Activated CD8-positive, alpha-beta memory T cell treated with anti-CD3 and anti-CD28 coated beads, Interleukin-2, amount 50 U/mL, for 4 hours (primary cell): ENCODE measurements at regions not wholly inside any gene's neighbourhood (a gene's known extent, or its start where the extent isn't known, plus 50 kb on each side); places are given as distances from the start of the nearest gene placed in this dataset.
A peak's percentile ranks its signal among the peaks of the same experiment; 100 is the strongest.
"Not testable (repeated sequence)": the region's sequence is repeated elsewhere in the genome, so short reads cannot be mapped to it uniquely, and the experiment has no call there.

Experiments used
- DNase-seq: peaks from one replicate; pipeline ENCODE4 v3.0.0-alpha.2; 2020

GRCh38 chr21:31609081-31609480 is 50.4 kb upstream of the SOD1 start:
- no peak for DNase-seq

DNA sequence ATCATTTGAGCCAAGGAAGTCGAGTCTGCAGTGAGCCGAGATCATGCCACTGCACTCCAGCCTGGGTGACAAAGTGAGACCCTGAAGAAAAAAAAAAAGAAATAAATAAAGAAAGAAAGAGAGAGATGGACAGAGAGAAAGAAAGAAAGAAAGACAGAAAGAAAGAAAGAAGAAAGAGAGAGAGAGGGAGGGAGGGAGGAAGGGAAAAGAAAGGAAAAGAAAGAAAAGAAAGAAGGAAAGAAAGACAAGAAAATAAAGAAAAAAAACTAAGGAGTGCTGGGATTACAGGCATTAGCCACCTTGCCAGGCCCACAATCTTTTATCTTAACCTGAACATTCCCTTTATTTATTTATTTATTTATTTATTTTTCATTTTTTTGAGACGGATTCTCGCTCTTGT is 51.7 kb upstream of the SOD1 start:
- DNase-seq: no peak

DNA sequence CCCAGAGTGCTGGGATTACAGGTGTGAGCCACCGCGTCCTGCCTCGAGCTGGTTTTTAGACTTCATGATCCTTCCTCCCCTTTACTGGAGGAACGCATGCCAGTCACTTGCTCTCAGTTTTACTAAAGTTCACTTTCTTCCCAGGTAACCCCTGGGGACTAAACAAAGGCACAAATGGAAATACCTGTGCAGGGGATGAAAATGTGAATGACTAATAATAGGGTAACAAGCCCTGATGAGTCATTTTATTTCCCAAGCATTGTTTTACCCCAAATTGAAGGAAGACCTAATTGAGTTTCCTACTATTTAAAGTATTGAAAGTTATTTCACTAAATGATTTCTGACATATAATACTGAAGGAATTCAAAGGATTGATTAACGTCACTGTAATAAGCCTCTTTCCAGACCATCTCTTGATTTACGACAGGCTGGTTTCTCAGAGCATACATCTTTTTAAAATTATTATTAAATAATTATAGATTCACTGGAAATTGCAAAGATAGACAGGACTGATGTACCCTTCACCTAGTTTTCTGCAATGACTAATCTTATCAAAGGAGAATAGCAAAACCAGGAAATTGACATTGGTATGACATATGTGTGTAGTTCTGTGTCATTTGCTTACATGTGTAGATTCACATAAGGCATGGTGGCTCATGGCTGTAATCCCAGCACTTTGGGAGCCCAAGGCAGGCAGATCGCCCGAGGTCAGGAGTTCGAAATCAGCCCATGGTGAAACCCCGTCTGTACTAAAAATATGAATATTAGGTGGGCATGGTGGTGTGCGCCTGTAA is 53.2 kb upstream of the SOD1 start:
- no peak for DNase-seq

- DNase-seq: peak; percentile 74
Measured at GRCh38 chr21:31604591-31605190, 54.8 kb upstream of the SOD1 start.

DNA sequence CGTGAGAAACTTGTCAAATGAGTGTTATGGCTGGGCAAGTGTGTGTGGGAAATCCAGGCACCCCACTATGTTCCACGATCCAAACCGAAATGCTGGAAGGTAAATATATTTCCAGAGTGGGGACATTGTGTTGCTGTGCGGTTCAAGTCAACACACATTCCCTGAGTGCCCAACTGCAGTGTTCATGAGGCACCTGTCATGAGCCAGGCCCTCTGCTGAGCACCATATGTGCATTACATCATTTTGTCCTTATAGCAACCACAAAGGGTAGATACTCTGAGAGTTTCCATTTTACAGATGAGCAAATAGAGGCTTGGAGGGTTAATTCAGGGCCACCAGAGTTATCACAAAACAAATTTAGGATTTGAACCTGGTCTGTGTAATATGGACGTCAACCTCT is 59.9 kb upstream of the SOD1 start:
- DNase-seq: no peak

DNA sequence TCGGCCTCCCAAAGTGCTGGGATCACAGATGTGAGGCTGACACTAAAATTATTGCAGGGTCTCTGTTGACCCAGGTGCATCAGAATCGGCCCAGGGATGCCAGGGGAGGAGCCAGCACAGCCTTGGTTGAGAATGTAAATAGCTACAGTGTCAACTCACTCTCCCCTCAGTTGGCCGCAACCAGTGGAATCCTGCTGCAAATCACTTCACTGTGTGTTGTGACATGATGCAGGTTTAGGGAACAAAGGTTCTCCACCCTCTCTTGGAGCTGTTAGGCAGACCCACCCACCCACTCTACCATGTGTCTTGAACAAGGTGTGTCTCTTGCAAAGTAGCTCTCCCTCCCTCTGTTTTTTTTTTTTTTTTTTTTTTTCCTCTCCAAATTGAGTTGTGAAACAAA is 60.5 kb upstream of the SOD1 start:
- DNase-seq: no peak

- no peak for DNase-seq
Measured at GRCh38 chr21:31597683-31598082, 61.8 kb upstream of the SOD1 start.

DNA sequence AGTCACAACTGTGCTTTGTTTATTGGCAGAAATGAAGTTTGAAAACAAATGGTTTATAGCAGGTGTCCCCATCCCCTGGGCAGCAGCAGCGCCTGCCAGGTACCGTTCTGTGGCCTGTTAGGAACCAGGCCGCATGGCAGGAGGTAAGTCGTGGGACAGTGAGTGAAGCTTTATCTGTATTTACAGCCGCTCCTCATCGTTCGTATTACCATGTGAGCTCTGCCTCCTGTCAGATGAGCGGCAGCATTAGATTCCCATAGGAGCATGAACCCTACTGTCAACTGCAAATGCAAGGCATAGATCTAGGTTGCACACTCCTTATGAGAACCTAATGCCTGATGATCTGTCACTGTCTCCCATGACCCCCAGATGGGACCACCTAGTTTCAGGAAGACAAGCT is 63.4 kb upstream of the SOD1 start:
- DNase-seq: no peak

DNA sequence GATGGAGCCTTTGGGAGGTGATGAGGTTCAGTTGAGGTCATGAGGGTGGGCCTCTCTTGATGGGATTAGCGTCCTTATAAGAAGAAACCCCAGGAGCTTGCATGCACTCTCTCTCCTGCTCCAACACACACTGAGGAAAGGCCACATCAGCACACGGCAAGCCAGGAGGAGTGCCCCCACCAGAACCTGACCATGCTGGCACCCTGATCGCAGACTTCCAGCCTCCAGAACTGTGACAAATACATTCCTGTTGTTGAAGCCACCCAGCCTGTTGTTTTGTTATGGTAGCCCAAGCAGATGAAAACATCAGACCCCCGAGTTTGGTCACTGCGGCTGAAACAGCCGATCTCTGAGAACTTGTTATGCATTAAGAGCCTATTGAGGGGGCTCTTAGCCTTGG is 64.8 kb upstream of the SOD1 start:
- DNase-seq: no peak

DNA sequence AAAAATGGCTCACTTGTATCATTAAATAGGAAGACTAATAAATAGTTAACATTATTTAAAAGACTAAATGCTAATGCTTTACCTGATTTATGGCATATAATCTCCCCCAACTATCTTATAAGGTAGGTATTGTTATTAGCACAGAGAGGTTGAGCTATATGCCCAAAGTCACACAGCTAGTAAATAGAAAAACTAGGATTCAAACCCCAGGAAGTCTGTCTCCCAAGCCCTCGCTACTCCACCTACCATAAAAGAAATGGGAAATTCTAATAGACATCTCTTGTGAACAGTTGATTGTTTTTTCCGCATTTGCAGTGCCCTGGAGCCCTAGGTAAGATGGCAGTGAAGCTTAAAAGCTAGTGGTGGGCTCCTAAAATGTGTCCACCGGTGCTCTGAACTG is 65.2 kb upstream of the SOD1 start:
- DNase-seq: no peak

- DNase-seq: no peak
Measured at GRCh38 chr21:31592963-31593560, 66.4 kb upstream of the SOD1 start.

- DNase-seq: no peak
Measured at GRCh38 chr21:31592516-31592915, 67.0 kb upstream of the SOD1 start.

DNA sequence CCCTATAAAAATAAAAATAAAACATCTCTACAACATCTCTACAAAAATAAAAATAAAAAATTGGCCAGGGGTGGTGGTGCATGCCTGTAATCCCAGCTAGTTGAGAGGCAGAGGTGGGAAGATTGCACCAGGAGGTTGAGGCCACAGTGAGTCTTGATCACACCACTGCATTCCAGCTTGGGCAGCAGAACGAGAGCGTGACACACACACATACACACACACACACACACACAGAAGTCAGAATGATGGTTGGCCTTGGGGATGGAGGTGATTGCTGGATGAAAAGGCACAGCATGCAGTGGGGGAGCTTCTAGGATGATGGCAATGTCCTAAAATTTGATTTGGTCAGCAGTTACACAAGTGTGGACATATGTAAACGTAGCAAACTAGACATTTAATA is 69.7 kb upstream of the SOD1 start:
- DNase-seq: no peak

GRCh38 chr21:31586118-31586517 is 73.4 kb upstream of the SOD1 start:
- no peak for DNase-seq

DNA sequence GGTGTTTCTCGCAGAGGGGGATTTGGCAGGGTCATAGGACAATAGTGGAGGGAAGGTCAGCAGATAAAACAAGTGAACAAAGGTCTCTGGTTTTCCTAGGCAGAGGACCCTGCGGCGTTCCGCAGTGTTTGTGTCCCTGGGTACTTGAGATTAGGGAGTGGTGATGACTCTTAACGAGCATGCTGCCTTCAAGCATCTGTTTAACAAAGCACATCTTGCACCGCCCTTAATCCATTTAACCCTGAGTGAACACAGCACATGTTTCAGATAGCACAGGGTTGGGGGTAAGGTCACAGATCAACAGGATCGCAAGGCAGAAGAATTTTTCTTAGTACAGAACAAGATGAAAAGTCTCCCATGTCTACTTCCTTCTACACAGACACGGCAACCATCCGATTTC is 75.6 kb upstream of the SOD1 start:
- not testable (repeated sequence) for DNase-seq

DNA sequence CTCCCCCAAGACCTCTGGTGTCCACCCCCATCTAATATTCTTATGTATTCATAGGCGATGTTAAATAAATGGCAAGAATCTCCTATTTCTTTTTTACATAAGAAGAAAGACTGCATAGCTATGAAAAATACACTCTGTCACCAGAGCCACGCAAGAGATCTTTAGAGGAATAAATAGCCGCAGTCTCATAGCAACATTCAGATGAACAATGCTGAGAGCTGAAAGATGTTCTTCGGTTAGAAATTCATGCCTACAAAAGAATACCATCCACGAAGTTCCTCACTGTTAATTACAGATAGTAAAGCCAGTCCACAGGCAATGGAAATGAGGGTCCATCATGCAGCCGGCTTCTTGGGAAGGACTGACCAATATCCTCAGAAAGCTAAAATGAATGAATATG is 76.0 kb upstream of the SOD1 start:
- no peak for DNase-seq

- peak; percentile 82 for DNase-seq
Measured at GRCh38 chr21:31580866-31581276, 78.6 kb upstream of the SOD1 start.

- DNase-seq: no peak
Measured at GRCh38 chr21:31577271-31577670, 82.2 kb upstream of the SOD1 start.

DNA sequence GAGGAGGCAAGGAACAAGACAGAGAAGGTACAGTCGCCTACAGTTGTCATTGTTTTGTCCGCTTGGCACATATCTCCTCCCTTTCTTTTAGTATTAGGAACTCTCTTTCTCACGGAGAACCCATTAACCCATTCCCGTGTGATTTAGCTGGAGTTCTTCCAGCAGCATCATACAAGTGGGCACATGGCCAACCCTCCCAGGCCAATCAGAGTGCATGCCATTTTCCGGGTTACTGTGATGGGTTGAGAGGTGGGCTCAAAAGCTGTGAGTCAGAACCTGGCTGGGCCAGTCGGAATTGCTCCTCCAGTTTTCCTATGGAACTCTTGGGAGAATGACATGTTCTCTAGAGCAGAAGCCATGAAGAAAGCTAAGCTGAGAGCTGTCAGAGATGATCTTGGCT is 83.1 kb upstream of the SOD1 start:
- DNase-seq: no peak

DNA sequence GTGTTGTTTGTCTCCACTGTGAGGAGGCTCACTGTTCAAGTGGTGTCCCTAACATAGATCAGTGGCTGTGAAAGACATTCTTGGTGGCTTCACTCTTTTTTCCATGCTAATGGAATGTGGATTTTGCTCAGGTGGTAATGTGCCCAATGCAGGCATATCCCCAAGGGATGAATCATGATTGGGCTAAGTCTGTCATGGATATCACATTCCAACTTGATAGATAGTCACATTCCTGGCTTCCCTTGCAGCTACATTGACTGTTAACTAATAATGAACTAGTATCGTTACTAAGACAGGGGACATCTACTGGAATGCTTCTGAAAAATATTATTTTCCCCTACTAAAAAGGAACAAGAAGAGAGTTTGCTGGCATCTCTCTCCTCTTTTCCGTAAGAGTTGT is 86.3 kb upstream of the SOD1 start:
- DNase-seq: no peak

GRCh38 chr21:31571879-31572278 is 87.6 kb upstream of the SOD1 start:
- no peak for DNase-seq

GRCh38 chr21:31570824-31571566 is 88.5 kb upstream of the SOD1 start:
- no peak for DNase-seq

GRCh38 chr21:31566611-31567010 is 92.9 kb upstream of the SOD1 start:
- DNase-seq: no peak

- no peak for DNase-seq
Measured at GRCh38 chr21:31566064-31566463, 93.4 kb upstream of the SOD1 start.
